Activated CD8-positive, alpha-beta T cell treated with anti-CD3 and anti-CD28 coated beads, Interleukin-2, amount 10 ng/mL, durations not matched to agents 7 days and 5 days (primary cell): ENCODE measurements at regions not wholly inside any gene's neighbourhood (a gene's known extent, or its start where the extent isn't known, plus 50 kb on each side); places are given as distances from the start of the nearest gene placed in this dataset.

Source experiments
- ATAC-seq: fragments of 150-1000 bp; cut with Tn5 transposase; one replicate; pipeline ENCODE4 v1.10.0; 2021; ENCODE audit warnings: moderate library complexity
- CTCF ChIA-PET: fragments of 350-600 bp; sonication (Branson Sonifier 250); formaldehyde crosslinking; loops from one replicate; lab custom pipeline; 2021; ENCODE audit warnings: antibody characterized with exemption; lab: Charles Lee
- POLR2A ChIA-PET: fragments of 350-600 bp; sonication (Branson Sonifier 250); formaldehyde crosslinking; loops from one replicate; lab custom pipeline; 2021; ENCODE audit warnings: antibody characterized with exemption; lab: Charles Lee
- DNase-seq: peaks from one replicate; pipeline ENCODE4 v3.0.0-alpha.2; 2020
- H3K27ac Mint-ChIP-seq: one replicate; pipeline ENCODE4 v1.8.0; 2021; ENCODE audit warnings: mild to moderate bottlenecking, mixed read lengths
- H3K27me3 Mint-ChIP-seq: one replicate; pipeline ENCODE4 v1.8.0; 2021; ENCODE audit warnings: low read depth, mixed read lengths
- H3K36me3 Mint-ChIP-seq: one replicate; pipeline ENCODE4 v1.8.0; 2021; ENCODE audit warnings: low read depth, mixed read lengths
- H3K4me1 Mint-ChIP-seq: one replicate; pipeline ENCODE4 v1.8.0; 2021; ENCODE audit warnings: low read depth, mixed read lengths
- H3K4me3 Mint-ChIP-seq: one replicate; pipeline ENCODE4 v1.8.0; 2021; ENCODE audit warnings: mild to moderate bottlenecking, mixed read lengths
- H3K9me3 Mint-ChIP-seq: one replicate; pipeline ENCODE4 v1.8.0; 2022; ENCODE audit warnings: mixed read lengths; ENCODE audit not compliant: insufficient read depth

DNA sequence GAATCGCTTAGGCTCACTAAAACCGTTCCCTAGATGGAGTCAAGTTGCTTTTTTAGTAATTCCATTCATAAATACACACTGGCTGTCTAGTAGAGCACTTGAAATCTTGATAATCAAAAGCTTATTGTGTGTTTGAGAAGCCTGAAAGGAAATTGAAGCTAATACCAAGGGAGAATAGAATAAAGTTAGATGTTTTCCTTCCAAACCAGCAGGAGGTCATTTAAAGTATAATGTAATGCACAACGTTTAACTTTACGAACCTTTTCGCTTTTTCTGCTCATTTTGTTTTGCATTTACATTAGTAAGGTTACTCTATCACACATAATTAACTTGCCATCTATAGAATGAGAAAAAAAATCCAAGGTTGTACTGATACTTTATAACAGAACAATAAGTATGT lies 440.9 kb downstream of the NKX6-1 start:
- no peak for ATAC-seq
- H3K27ac Mint-ChIP-seq = no peak overlapping the region
- H3K36me3 Mint-ChIP-seq = no peaks in the 10 kb centered on the region
- H3K4me1 Mint-ChIP-seq = no peaks in the 10 kb centered on the region
- ChIA-PET POLR2A (no interaction called here), CTCF (no interaction called here)
- no peak for DNase-seq
- no peaks in the 10 kb centered on the region for H3K27me3 Mint-ChIP-seq
- H3K4me3 Mint-ChIP-seq = no peak overlapping the region
- H3K9me3 Mint-ChIP-seq = no peaks in the 10 kb centered on the region

DNA sequence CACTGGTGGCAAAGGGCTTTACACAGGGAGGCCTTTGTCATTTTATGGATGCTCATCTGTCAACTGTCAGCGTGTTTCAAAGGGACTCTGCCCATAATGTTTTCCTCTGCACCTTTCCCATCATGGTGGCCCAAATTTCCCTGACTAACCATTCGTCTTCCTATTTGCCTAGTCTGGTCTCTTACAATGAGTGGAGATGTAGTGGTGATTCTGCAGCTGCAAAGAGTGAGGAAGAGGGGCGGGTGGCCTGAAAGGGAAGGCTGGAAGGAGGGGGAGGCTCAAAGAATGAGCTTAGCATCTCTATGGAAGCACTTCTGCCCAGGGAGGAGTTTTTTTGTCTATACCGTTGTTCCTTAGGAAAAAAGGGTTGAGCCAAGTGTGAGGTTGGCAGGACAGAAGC lies 447.5 kb downstream of the NKX6-1 start:
- no peak for ATAC-seq
- no peak overlapping the region for H3K4me3 Mint-ChIP-seq
- no peak overlapping the region for H3K27ac Mint-ChIP-seq
- no peaks in the 10 kb centered on the region for H3K4me1 Mint-ChIP-seq
- CTCF ChIA-PET = no interaction called here
- H3K9me3 Mint-ChIP-seq = no peaks in the 10 kb centered on the region
- H3K36me3 Mint-ChIP-seq = no peaks in the 10 kb centered on the region
- POLR2A ChIA-PET = no interaction called here
- no peaks in the 10 kb centered on the region for H3K27me3 Mint-ChIP-seq
- DNase-seq = no peak

DNA sequence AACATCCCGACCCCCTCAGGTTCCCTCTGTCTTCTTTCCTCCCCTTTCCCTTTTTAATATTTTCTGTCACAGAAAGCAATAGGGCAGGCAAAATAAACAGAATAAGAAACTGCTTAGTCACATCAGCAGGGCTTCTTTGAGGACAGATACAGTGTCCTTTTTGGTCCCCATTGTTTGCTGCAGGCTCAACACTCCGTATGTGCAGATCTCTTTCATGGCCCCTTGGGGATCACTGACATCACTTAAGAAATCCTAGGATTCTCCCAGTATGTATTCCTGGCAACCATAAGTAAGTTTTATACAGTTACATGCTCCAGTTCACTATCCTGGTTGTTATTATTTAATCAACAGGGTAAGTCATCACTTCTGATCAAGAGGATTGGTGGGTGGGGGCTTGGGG lies 448.0 kb downstream of the NKX6-1 start:
- Mint-ChIP-seq H3K27me3 (no peaks in the 10 kb centered on the region), H3K27ac (no peak overlapping the region)
- CTCF ChIA-PET = no interaction called here

DNA sequence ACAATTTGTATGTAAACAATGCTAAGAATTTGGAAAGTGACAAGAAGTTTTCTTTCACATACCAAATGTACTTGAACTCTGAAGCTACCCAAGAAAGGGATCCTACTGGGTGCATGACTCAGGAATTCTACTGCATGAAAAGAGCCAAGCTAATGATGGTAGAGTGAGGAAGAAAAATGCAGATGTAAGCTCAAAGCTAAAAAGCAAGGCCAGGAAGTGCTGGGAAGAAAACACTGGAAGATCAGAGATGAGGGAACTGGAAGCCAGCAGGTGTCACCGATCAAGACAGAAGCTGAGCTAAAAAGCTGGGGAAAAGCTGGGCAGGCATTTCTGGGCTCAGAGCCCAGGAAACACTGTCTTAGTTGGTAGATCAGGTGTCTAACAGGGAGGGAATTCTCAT lies 449.1 kb downstream of the NKX6-1 start:
- Mint-ChIP-seq H3K27me3 (no peaks in the 10 kb centered on the region), H3K9me3 (no peaks in the 10 kb centered on the region), H3K27ac (no peak overlapping the region), H3K4me3 (no peak overlapping the region), H3K4me1 (no peaks in the 10 kb centered on the region), H3K36me3 (no peaks in the 10 kb centered on the region)
- ChIA-PET POLR2A (no interaction called here), CTCF (no interaction called here)
- ATAC-seq (no peak), DNase-seq (no peak)

More for the DNA sequence above, 448.0 kb downstream of the NKX6-1 start:
- Mint-ChIP-seq H3K4me3 (no peak overlapping the region), H3K4me1 (no peaks in the 10 kb centered on the region), H3K36me3 (no peaks in the 10 kb centered on the region), H3K9me3 (no peaks in the 10 kb centered on the region)
- POLR2A ChIA-PET = no interaction called here
- ATAC-seq (no peak), DNase-seq (no peak)

DNA sequence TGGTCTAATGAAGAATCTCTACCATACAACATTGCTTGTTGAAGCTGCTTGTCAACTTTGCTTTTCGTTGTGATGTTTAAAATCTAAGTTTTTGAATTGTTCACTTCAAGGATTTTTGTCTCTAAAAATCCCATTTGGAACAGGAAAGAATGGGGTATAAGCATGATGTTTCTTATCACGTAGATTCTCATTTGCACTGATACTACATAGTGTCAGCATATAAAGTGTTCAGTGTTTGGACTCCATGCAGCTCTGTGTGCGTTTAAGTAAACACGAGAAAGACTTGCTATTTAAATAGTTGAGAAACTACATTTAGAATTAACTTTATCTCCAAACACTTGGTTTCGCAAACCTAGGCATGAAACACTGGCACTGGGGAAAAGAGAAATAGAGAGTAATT lies 452.5 kb downstream of the NKX6-1 start:
- H3K27ac Mint-ChIP-seq = no peak overlapping the region
- DNase-seq = no peak
- no peaks in the 10 kb centered on the region for H3K4me1 Mint-ChIP-seq
- ATAC-seq = no peak
- no peaks in the 10 kb centered on the region for H3K9me3 Mint-ChIP-seq
- H3K27me3 Mint-ChIP-seq = no peaks in the 10 kb centered on the region
- H3K4me3 Mint-ChIP-seq = no peak overlapping the region
- H3K36me3 Mint-ChIP-seq = no peaks in the 10 kb centered on the region
- ChIA-PET POLR2A (no interaction called here), CTCF (no interaction called here)

DNA sequence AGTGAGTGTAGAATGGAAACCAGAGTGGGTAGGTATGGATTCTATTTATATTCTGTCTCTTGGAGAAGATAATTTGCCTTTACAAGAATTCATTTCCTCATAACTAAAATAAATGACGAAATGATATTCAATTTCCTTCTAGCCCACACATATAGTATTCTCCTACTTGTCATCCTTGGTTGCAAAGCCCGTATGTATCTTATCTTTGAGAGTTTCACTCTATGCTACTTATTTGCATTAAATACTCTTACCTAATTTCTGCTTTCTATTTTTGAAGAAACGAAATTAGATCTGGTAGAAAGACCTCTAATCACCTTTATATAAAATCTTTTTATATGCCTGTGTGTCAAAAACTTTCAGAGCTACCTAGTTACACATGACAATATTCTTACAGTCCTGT lies 457.7 kb downstream of the NKX6-1 start:
- DNase-seq (no peak), ATAC-seq (no peak)
- H3K9me3 Mint-ChIP-seq = no peaks in the 10 kb centered on the region
- no peaks in the 10 kb centered on the region for H3K4me1 Mint-ChIP-seq
- no peaks in the 10 kb centered on the region for H3K36me3 Mint-ChIP-seq
- POLR2A ChIA-PET = no interaction called here
- no peak overlapping the region for H3K27ac Mint-ChIP-seq
- H3K27me3 Mint-ChIP-seq = no peaks in the 10 kb centered on the region
- CTCF ChIA-PET = no interaction called here
- no peak overlapping the region for H3K4me3 Mint-ChIP-seq

DNA sequence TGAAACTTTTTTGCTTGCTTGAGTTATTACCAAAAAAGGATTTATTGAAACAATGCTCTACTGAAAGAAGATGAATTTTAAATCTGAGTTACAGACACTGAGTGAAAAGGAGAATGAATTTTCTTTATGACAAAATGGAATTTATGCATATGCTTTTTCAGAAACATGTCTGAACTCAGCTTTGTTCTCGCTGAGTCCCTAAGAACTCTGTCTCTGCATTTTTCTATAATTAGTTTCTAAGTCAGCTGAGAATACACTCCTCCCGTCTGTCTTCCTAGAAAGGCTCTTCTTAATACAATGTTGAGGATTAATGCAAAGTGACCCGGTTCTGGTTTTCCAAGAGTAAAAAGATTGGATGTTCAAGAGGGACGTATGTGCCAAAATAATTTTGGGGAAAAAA lies 463.5 kb downstream of the NKX6-1 start:
- no peak for ATAC-seq
- H3K27me3 Mint-ChIP-seq = no peaks in the 10 kb centered on the region
- H3K36me3 Mint-ChIP-seq = no peaks in the 10 kb centered on the region
- no peak overlapping the region for H3K27ac Mint-ChIP-seq
- CTCF ChIA-PET = no interaction called here
- no peak overlapping the region for H3K4me3 Mint-ChIP-seq
- H3K4me1 Mint-ChIP-seq = no peaks in the 10 kb centered on the region
- H3K9me3 Mint-ChIP-seq = no peaks in the 10 kb centered on the region
- POLR2A ChIA-PET = no interaction called here
- DNase-seq = no peak

DNA sequence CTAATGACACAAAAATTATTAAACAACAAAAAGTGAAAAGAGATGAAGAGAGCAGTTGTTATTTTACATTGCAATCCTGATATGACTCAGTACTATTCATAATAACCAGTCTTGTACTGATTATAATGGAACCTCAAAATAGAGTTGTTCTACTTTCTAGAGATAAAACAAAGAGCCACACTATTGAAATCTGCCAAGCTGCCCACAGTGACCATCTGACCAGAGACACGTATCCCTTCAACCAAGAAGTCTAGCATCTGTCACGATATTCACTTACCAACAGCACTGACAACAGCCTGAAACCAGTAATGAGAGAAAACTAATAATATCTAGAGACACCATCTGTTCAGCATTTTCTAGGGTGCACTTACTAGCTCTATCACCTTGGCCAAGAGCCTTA lies 466.7 kb downstream of the NKX6-1 start:
- DNase-seq (no peak), ATAC-seq (no peak)
- ChIA-PET POLR2A (no interaction called here), CTCF (no interaction called here)
- no peaks in the 10 kb centered on the region for H3K4me1 Mint-ChIP-seq
- H3K27me3 Mint-ChIP-seq = no peaks in the 10 kb centered on the region
- H3K9me3 Mint-ChIP-seq = no peaks in the 10 kb centered on the region
- no peaks in the 10 kb centered on the region for H3K36me3 Mint-ChIP-seq
- H3K4me3 Mint-ChIP-seq = no peak overlapping the region
- H3K27ac Mint-ChIP-seq = no peak overlapping the region

DNA sequence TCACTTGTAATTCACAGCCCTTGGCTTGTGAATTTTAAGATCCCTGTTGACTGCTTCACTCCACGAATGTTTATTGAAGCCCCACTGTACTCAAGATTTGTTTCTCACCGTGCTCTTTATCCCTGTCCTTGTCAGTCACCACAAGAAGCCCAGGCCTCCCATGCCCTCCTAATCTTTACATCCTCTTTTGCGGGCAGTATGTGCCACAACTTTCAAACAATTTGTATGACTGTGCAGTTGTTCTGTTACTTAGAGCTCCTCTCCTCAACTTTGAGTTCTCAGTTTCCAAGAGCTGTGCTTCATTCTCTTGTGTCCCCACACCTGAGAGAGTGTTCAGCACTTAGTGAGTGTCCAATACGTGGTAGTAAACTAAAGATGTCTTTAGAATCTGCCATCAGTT lies 467.7 kb downstream of the NKX6-1 start:
- Mint-ChIP-seq H3K9me3 (no peaks in the 10 kb centered on the region), H3K4me1 (no peaks in the 10 kb centered on the region), H3K27ac (no peak overlapping the region), H3K27me3 (no peaks in the 10 kb centered on the region), H3K36me3 (no peaks in the 10 kb centered on the region), H3K4me3 (no peak overlapping the region)
- ChIA-PET CTCF (no interaction called here), POLR2A (no interaction called here)
- DNase-seq (no peak), ATAC-seq (no peak)

DNA sequence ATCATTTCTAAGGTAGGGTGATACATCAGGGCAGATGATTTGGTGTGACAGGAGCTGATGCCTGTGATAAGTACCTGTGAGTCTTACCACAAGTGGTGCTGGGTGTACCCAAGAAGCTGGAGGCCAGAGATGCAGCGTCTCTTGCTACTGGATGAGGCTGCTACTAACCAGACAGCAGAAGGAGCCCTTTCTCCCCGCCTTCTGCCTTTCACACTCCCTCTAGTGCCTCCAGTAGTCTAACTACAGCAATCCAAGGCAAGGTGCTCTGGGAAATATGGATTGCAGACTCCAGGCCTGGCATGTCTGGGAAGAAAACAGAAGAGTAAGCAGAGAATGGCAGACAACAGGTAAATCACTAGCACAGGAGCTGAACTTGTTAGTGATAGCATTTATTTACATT lies 470.8 kb downstream of the NKX6-1 start:
- no peaks in the 10 kb centered on the region for H3K27me3 Mint-ChIP-seq
- H3K9me3 Mint-ChIP-seq = no peaks in the 10 kb centered on the region
- H3K36me3 Mint-ChIP-seq = no peaks in the 10 kb centered on the region
- H3K27ac Mint-ChIP-seq = no peak overlapping the region
- H3K4me3 Mint-ChIP-seq = no peak overlapping the region
- DNase-seq (no peak), ATAC-seq (no peak)
- H3K4me1 Mint-ChIP-seq = no peaks in the 10 kb centered on the region
- ChIA-PET POLR2A (no interaction called here), CTCF (no interaction called here)

DNA sequence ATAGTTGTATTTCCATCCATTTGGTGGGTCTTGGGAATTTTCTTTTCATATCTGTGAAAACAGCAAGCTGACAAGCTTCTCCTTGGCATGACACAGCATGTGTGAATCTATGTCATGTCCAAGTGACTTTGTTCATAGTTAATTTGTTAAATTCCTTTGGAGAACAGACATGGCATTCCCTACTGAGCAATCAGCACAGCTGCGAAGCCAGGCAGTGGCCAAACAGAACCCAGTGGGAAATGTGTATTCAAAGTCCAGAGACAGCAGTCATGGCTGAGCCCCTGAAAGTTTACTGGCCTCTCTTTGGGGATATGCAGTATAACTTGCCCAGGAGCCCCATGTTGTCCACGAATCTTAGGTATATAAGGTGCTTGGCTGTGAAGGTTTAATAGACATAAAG lies 474.7 kb downstream of the NKX6-1 start:
- no peak overlapping the region for H3K27ac Mint-ChIP-seq
- H3K36me3 Mint-ChIP-seq = no peaks in the 10 kb centered on the region
- ATAC-seq = no peak
- H3K4me3 Mint-ChIP-seq = no peak overlapping the region
- no peaks in the 10 kb centered on the region for H3K9me3 Mint-ChIP-seq
- H3K27me3 Mint-ChIP-seq = no peaks in the 10 kb centered on the region
- no peaks in the 10 kb centered on the region for H3K4me1 Mint-ChIP-seq
- ChIA-PET POLR2A (no interaction called here), CTCF (interaction anchor here (0.9 kb wide), 1 partner anchor 9 kb away, joined by 3 read pairs; no protein-coding TSS in a partner anchor)
- DNase-seq = no peak

DNA sequence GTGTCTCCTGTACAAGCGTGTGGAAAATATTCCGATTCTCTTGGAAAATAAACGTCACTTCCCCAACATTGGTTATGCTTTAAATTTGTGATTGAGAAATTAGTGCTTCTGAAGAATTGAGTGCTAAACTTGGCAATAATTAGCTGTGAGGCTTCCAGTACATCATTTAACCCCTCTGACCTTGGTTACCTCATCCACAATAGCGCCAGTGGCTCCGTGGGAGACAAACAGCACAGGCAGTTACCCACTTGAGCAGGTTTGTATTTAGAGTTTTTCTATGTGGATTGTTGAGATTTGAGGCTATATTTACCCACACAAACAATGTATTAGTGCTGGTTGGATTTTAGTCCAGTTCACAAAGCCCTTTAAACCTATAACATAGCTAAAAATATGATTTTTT lies 476.5 kb downstream of the NKX6-1 start:
- Mint-ChIP-seq H3K27ac (no peak overlapping the region), H3K9me3 (no peaks in the 10 kb centered on the region), H3K4me1 (no peaks in the 10 kb centered on the region), H3K4me3 (no peak overlapping the region), H3K36me3 (no peaks in the 10 kb centered on the region), H3K27me3 (no peaks in the 10 kb centered on the region)
- no peak for ATAC-seq
- ChIA-PET POLR2A (no interaction called here), CTCF (no interaction called here)
- DNase-seq = no peak

DNA sequence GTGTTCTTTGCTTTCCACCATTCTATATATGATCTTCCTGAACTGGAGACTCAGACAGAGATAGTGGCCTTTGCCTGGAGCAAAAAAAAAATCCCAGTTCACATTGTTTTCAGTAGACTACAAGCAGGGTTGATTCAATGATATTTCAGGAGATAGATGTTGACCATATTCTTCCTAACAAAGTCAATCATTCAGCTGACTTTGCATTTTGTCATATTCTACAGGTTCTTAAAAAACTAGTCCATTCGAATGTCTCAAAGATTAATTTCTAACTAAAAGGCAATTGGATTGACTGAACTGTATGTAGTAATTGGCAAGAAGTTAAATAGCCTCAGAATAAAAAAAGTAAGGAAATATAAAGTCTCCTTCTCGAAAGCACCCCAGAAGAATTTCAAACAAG lies 479.5 kb downstream of the NKX6-1 start:
- H3K27me3 Mint-ChIP-seq = no peaks in the 10 kb centered on the region
- CTCF ChIA-PET = no interaction called here
- H3K27ac Mint-ChIP-seq = no peak overlapping the region
- ATAC-seq = no peak
- DNase-seq = no peak
- POLR2A ChIA-PET = no interaction called here
- H3K4me3 Mint-ChIP-seq = no peak overlapping the region
- no peaks in the 10 kb centered on the region for H3K4me1 Mint-ChIP-seq
- no peaks in the 10 kb centered on the region for H3K9me3 Mint-ChIP-seq
- H3K36me3 Mint-ChIP-seq = no peaks in the 10 kb centered on the region
